ENCODE measurements at regions not wholly inside any gene's neighbourhood (a gene's known extent, or its start where the extent isn't known, plus 50 kb on each side); places are given as distances from the start of the nearest gene placed in this dataset.

- DNase-seq = no peak
Measured at GRCh38 chr2:152861349-152861942, 143.0 kb downstream of the ARL6IP6 start.

GRCh38 chr2:152858594-152859265, 140.3 kb downstream of the ARL6IP6 start:
- DNase-seq = no peak

- no peak for DNase-seq
Measured at GRCh38 chr2:152846697-152847470, 128.5 kb downstream of the ARL6IP6 start.

- DNase-seq = no peak
Measured at GRCh38 chr2:152835674-152836073, 117.3 kb downstream of the ARL6IP6 start.

GRCh38 chr2:152827944-152828343, 109.5 kb downstream of the ARL6IP6 start:
- DNase-seq = no peak

GRCh38 chr2:152826581-152827279, 108.3 kb downstream of the ARL6IP6 start:
- no peak for DNase-seq

GRCh38 chr2:152825834-152826233, 107.4 kb downstream of the ARL6IP6 start:
- no peak for DNase-seq

- no peak for DNase-seq
Measured at GRCh38 chr2:152823905-152824304, 105.5 kb downstream of the ARL6IP6 start.

- no peak for DNase-seq
Measured at GRCh38 chr2:152822676-152823075, 104.3 kb downstream of the ARL6IP6 start.

- DNase-seq = no peak
Measured at GRCh38 chr2:152820048-152820447, 101.6 kb downstream of the ARL6IP6 start.

GRCh38 chr2:152815634-152816257, 97.3 kb downstream of the ARL6IP6 start:
- DNase-seq = no peak

GRCh38 chr2:152814475-152815030, 96.1 kb downstream of the ARL6IP6 start:
- no peak for DNase-seq

- DNase-seq = no peak
Measured at GRCh38 chr2:152813351-152813750, 94.9 kb downstream of the ARL6IP6 start.
